Stimulated activated CD4-positive, alpha-beta T cell treated with anti-CD3 and anti-CD28 coated beads, Interleukin-15, amount 100 ng/mL, for 48 hours (primary cell): ENCODE measurements at regions not wholly inside any gene's neighbourhood (a gene's known extent, or its start where the extent isn't known, plus 50 kb on each side); places are given as distances from the start of the nearest gene placed in this dataset.
"Not testable (repeated sequence)": the region's sequence is repeated elsewhere in the genome, so short reads cannot be mapped to it uniquely, and the experiment has no call there.

Source experiments
- DNase-seq, 2 donors: peaks; one replicate each; pipeline ENCODE4 v3.0.0-alpha.2; 2020; ENCODE audit warnings: low read depth in 2 of 2

DNA sequence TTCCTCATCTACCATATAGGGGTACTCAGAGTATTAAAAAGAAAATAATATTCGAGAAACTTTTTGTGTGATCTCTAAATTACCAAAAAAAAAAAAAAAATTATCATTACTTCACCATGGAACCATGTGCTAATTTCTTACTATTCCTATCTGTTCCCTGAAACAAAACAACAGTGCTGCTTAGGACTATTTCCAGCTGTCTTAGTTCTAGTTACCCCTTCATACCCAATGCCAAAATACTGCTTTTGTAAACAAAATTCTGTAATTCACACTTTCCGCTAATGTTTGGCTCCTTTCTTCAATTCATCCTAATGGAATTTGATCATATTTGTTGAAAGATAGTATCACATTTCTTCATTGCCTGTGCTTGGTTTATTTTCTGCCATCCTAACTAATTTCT, 470.2 kb downstream of the BTG1 start:
- no peak for DNase-seq

DNA sequence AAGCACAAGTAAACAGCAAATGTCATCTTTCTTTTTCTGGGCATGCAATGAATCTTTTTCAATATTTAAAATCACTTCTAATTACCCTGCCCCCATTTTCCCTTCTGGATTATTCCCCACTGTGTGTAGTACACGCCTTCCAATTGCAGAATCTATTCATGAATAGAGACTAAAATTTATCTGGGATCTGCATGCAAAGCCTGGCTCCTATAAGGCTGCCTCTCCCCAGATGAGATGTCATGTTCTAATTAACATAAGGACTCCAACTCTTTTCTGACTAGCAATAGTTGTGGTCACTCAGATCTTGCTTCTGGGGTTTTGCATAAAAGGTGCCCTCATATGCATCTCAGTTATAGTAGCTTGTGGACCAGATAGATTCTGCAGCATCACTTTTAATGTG, 473.5 kb downstream of the BTG1 start:
- DNase-seq, result no peak

DNA sequence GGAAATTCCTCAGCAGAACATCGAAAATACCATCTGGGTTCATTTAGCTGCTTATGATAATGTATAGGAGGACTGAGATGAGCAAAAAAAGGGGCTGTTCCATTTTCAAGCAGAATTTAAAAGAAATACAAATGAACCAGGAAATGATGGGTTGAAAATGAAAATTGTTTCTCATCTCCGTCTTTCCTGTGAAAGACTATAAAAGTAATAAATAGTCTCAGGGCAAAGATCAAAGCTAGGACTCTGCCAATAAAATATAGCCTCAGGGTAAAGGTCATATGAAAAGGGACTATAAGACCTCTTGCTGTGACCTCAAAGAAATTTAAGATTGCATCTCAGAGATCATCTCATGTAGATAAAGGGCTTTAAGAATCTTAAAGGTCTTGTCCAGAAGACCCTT, 478.0 kb downstream of the BTG1 start:
- DNase-seq, result no peak

DNA sequence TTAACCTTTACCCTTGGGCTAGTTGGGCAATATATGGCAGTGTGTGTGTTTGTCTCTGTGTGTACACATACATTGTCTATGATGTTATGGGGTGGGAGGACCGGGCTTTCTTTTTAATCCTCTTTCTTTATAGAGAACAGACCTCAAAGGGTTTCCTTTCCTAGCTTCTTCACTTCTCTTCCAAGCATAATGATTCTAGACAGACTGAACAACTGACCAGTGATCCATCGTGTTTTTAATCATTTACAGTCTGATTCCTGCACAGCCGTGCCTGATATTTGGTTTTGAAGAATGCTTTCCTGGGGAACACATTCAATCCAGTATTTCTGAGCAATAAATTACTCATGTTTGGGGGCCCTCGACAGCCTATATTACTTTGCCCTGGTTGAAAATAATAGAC, 481.1 kb upstream of the DCN start:
- no peak for DNase-seq

DNA sequence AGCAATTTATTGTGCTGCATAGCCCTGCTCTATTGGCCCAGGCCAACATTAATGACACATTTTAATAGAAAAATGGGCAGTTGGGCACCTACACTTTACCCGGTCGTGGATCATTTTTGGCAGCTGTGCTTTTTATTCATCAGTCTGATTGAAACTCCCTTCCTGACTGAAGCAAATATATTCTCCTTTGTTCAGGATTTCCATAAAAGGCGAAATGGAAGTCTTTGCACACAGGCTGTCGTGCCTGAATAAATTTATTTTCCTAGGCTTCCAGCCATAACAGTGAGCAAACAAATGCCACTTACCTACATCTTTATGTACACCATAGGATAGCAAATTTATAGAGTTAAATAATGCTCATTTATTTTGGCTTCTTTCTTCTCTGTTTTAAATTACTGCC, 480.7 kb upstream of the DCN start:
- no peak for DNase-seq

DNA sequence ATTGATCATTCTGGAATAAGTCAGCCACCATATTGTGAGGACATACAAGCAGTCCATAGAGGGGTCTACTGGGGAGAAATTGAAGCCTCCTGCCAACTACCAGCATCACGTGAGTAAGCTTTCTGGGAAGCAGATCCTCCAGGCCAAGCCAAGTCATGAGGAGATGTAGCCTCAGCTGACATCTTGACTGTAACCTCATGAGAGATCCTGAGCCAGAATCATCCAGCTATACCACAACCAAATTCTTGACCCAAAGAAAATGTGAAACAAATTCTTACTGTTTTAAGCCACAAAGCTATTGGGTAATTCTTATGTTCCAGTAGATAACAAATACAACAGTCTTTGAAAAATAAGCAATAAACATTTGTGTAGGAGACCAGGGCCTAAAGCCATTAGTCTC, 479.4 kb upstream of the DCN start:
- DNase-seq, result no peak

DNA sequence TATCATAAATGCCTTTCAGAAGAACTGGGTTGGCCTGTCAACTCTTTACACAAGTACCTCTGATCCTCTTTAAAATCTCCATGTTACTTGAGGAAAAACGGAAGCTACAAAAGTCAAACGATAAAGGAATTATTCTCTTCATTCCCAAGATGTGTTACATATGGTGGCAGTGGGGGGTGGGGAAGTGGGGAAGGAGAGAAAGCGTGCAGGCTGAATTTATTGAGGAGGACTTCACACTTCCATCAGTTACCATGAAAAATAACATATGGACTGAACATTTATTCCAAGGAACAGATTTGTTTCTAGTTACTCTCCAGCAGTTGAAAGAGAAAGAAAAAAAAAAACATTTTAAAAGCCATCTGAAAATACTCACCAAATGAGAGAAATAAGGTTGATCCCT, 474.4 kb upstream of the DCN start:
- no peak for DNase-seq

DNA sequence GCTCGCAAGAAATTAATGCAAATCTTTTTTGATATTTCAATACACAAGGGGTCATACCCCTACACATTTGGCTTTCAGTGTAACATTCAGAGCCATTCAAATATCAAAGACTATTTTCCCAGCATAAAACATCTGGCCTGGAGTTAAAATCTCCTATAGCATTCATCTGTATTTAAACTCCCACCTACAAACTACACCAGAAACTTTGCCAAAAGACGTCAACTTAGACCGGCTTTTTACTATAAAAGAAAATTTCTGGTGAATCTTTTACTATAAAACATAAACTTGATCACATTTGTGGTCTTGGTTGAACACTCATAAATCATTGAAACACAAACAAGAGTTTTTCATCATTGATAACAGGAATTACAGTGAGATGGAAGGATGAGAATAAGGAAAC, 473.3 kb upstream of the DCN start:
- no peak for DNase-seq

DNA sequence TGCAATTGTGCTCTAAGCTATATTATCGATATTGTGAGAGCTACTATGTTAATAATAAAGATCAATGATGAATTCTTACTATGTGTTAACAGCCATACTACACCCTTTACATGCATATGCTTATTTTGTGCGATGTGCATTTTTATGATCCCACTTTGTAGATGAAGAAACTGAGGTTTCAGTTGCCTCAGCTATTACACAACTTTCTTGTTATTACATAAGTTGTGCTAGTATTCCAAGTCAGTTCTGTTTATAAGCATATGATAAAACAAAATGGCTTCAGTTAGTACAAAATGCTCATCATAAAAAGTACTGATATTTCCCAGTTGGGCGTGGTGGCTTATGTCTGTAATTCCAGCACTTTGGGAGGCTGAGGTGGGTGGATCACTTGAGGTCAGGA, 471.5 kb upstream of the DCN start:
- DNase-seq, result no peak

DNA sequence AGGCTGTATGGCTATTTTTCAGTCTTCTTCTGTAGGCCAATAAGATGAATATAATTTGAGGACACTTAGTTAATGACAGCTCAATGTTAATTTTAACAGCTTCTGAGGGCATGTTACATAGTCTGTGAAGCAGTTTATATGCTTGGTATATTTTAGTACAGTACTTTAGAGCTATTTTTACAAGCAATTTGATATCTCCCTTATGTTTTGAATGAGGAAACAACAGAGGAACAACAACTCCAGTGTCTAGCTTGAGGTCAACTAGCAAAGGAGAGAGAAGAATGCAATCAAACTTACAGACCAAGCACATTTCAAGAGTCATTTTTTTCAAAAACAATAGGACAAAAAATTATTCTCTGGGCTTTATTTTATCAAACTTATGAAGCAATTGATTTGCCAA, 469.1 kb upstream of the DCN start:
- no peak for DNase-seq

DNA sequence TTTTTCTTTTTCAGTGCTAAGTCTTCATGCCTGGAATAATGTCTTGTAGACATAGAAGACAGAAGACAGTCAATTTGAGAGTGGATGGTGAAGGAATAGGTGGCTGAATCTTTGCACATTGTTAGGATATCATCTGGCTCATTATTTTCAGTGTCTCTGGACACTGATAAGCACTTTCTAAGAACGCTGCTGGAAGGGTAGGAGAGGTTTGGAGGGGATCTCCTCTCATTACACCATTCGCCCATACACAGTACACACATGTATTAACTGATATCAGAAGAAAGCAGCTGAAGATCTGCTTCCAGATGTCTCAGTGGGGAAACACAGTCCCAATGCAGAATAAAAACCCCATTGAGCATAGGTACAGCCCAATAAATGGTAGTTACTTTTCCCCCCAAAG, 461.1 kb upstream of the DCN start:
- no peak for DNase-seq

DNA sequence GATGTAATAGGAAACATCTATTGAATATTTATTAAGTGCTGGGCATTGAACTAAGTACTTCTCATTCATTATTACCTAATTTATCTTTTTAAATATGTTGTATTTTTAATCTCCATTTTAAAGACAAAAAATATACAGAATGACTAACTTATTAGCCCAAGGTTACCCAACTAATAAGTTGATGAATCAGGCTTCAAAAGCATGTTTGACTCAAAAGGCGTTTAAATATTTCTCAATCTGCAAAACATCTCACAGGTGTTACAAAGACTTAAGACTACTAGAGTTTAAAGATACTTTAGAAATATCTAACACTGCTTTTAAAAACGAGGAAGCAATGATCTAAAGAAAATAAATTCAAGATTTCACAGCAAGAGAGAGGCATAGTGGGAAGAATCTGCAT, 457.4 kb upstream of the DCN start:
- no peak for DNase-seq

DNA sequence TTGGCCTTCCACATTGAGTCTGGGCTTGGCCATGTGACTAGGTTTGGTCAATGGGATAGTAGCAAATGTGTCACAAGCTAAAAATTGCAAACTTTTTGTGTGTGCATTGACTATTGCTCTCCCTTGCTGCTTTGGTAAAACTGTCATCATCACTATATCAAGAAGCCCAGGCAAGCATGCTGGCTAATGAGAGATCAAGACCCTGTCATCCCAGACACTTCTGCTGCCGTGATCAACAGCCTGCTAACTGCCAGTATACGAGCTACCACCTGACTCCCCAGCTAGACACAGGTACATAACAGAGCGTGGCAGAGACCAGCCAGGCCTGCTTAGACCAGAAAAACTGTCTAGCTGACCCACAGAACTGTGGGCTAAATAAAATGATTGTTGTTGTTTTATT, 456.7 kb upstream of the DCN start:
- no peak for DNase-seq

DNA sequence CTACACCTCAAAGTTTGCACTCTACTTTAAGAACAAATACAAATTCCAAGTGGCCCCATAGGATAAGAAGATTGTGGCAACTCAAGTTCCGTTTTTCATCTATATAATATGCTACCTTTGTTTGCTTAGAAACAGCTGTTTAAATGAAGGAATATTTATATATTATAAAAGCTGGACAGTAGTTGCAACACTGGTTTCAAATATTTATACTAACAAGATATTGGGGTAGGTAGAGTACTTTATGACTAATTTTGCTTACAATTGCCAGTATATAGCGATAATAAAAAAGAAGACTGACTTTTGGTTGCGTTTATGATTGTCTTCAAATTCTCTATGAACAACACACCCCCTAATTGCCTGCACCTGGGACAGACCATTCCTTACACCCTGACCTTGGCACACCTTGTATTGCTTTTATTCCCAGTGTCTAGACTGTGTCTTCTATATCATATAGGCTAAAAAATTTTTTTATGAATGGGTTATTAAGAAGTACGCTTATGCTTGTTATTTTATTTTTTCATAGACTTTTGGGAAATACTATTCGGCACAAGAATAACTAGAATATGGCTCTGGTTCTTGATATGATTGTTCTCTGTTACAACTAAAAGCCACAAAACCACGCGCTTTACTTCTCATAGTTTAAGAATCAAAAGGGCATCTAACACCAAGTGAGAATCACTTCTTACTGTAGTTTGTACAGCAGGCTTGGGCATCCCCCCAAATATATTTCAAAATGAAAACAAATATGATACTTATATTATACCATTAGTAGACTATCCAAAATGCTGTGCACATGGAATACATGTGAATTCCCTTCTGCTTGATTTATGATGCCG, 455.4 kb upstream of the DCN start:
- DNase-seq, result no peak

DNA sequence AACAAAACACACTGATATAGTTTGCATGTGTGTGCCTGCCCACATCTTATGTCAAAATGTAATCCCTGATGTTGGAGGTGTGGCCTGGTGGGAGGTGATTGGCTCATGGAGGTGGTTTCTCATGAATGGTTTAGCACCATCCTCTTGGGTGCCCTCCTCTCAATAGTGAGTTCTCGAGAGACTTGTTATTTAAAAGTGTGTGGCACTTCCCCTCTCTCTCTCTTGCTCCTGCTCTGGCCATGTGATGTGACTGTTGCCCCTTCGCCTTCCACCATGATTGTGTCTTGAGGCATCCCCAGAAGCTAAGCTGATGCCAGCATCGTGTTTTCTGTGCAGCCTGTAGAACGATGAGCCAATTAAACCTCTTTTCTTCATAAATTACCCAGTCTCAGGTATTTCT, 454.1 kb upstream of the DCN start:
- no peak for DNase-seq

DNA sequence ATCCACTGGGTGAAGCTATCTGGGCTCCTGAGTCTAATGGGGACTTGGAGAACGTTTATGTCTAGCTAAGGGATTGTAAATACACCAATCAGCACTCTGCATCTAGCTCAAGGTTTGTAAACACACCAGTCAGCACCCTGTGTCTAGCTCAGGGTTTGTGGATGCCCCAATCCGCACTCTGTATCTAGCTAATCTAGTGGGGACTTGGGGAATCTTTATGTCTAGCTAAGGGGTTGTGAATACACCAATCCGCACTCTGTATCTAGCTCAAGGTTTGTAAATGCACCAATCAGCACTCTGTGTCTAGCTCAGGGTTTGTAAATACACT, 451.7 kb upstream of the DCN start:
- not testable (repeated sequence) for DNase-seq

DNA sequence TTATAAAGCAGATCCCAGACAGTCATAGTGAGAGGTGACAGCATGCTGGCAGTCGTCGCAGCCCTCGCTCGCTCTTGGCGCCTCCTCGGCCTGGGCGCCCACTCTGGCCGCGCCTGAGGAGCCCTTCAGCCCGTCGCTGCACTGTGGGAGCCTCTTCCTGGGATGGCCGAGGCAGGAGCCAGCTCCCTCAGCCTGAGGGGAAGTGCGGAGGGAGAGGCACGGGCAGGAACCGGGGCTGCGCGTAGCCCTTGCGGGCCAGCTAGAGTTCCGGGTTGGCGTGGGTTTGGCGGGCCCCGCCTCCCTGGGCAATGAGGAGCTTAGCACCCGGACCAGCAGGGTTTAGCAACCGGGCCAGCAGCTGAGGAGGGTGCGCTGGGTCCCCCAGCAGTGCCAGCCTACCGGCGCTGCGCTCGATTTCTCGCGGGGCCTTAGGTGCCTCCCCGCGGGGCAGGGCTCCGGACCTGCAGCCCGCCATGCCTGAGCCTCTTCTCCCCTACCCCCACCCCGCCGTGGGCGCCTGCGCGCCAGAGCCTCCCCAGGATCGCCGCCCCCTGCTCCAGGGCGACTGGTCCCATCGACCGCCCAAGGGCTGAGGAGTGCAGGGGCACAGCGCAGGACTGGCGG, 451.2 kb upstream of the DCN start:
- DNase-seq, result no peak

DNA sequence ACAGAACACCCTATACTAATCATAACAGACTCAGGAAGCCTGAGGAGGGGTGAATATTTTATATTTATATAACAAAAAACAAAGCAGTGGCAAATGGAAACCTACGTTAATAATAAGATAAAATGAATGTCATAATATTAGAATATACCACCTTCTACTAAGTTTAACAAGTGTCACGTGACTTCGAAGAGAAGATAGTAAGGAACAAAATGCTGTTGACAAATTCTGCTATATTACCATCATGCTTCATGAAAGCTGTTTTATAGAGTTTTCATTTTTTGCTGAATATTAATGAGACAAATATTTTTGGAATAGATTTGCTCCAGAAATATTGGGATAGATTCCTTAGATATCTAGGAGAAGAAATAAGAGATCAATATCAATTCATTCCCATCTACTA, 450.6 kb upstream of the DCN start:
- no peak for DNase-seq

DNA sequence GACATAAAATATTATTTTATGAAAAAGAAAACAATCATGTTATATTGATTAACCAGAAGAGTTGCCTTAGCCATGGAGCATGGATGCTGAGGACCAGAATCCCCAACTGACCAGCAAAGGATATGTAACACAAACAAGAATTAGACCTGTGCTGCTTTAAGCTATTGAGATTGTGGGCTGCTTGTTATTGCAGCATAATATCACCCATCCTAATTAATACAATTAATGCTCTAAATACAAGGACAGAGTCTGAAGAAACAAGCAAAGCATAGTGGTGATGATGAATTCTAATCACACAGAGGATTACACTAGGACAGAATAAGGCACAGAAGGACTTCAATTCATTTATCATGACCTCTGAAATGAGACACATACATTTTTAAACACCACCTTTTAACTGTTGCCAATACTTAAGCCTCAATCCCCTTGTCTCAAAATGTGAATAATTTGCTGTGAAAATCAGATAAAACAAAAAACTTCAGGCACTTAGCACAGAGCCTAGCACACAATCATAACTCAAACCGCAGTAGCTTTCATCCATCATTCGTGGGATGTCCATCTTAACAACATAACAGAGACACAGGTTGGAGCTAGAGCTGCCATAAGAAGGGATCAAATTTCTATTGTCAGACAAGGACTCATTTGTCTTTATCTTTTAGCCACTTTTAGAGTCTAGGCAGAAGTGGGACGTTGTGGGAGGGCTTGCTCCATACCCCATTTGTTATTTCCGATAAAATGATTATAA, 449.6 kb upstream of the DCN start:
- no peak for DNase-seq

DNA sequence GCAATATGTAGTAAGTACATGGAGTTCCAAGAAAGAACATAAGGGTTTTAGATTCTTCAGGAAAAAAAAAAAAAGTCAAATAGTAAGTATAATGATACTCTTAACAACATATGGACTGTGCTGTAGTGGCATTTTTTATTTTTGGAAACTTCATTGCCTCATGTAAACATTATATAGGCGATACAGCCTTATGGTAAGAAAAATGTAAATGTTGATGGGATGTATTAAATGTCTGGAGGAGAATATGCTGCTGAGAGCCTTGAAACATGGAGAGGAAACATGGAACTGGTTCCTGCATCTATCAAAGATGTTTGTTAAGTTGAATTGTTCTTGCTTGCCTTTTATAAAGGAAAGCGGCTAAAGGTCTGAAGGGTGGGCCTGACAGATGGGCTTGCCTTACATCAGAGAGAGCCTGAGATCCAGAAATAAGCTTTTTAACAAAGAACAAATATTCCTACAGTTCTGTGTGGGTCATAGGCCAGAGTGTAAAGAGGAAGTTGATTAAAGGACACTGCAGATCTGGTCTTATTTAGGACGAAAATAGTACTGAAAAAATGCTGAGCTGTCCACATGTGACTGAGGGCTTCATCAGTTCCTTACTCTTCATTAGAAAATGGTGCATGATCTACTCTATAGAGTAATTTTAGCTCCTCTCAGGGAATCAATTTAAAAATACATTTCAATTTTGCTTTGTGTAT, 448.1 kb upstream of the DCN start:
- DNase-seq, result no peak

DNA sequence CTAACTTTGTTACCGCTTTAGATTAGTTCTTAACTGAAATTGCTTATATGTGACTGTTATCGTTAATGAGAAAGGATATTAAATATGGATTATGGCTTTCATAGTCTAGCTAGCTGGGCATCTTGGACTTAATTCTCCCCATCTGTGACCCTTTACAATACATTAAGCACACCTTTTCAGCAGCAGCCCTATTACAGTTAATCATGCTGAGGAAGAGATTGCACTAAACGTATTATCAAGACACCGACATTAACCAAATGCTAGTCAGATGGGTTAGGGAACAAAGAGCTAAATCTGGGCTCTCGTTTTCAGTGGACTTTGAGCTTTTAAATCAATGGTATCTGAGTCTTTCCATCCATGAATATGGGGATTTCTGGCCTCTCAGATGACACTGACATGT, 447.5 kb upstream of the DCN start:
- no peak for DNase-seq

DNA sequence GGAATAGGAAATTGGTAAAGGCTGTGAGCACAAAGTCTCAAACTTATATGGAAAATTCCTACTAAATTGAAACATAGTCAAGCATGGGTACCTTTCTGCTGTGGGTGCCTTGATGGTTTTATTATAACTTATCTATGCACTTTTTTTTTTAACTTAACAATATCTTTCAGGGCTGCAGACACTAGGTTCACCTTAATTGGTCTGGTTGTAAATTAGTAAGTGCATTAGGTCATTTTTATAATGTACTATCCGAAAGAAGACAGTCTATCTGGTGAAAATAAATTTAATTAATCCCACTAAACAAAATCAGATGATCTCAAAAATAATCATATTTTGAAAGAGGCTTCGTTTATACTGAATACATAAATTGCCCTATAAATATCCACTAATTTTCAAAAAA, 446.8 kb upstream of the DCN start:
- DNase-seq, result no peak

DNA sequence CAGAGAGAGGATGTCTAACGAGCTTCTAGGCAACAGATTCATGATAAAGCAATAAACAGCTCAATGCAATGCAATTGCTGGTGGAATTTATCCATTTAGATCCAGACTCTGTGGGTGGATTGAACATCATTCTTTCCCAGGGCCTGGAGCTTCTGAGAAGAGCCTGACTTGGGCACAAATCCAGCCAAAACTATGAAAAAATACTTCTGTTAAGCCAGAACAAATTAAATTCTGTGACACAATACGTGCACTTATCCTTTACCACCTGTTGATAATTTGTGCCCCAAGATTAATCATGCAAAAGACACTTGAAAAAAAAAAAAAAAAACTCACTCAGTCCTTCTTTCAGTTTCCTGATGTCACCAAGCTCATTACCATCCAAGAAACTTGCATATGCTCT, 446.0 kb upstream of the DCN start:
- no peak for DNase-seq
